ENCODE measurements at regions not wholly inside any gene's neighbourhood (a gene's known extent, or its start where the extent isn't known, plus 50 kb on each side); places are given as distances from the start of the nearest gene placed in this dataset.

- DNase-seq (ENCODE audit: low read depth), result no peak
Measured at GRCh38 chr2:147709655-147710054, 135.2 kb upstream of the ACVR2A start.

- DNase-seq (ENCODE audit: low read depth), result no peak
Measured at GRCh38 chr2:147703171-147703570, 141.7 kb upstream of the ACVR2A start.

- no peak for DNase-seq (ENCODE audit: low read depth)
Measured at GRCh38 chr2:147698166-147698565, 146.7 kb upstream of the ACVR2A start.

- no peak for DNase-seq (ENCODE audit: low read depth)
Measured at GRCh38 chr2:147696426-147696825, 148.4 kb upstream of the ACVR2A start.

GRCh38 chr2:147689220-147689909, 155.5 kb upstream of the ACVR2A start:
- DNase-seq (ENCODE audit: low read depth), result no peak

- DNase-seq (ENCODE audit: low read depth), result no peak
Measured at GRCh38 chr2:147688242-147688641, 156.6 kb upstream of the ACVR2A start.

- DNase-seq (ENCODE audit: low read depth), result no peak
Measured at GRCh38 chr2:147686365-147686764, 158.5 kb upstream of the ACVR2A start.

GRCh38 chr2:147684903-147685302, 159.9 kb upstream of the ACVR2A start:
- no peak for DNase-seq (ENCODE audit: low read depth)

- no peak for DNase-seq (ENCODE audit: low read depth)
Measured at GRCh38 chr2:147683380-147683779, 161.4 kb upstream of the ACVR2A start.

- no peak for DNase-seq (ENCODE audit: low read depth)
Measured at GRCh38 chr2:147681093-147681492, 163.7 kb upstream of the ACVR2A start.

GRCh38 chr2:147679955-147680531, 164.8 kb upstream of the ACVR2A start:
- no peak for DNase-seq (ENCODE audit: low read depth)

GRCh38 chr2:147679191-147679954, 165.5 kb upstream of the ACVR2A start:
- DNase-seq (ENCODE audit: low read depth), result no peak

- no peak for DNase-seq (ENCODE audit: low read depth)
Measured at GRCh38 chr2:147665105-147665504, 179.7 kb upstream of the ACVR2A start.

- no peak for DNase-seq (ENCODE audit: low read depth)
Measured at GRCh38 chr2:147663962-147664361, 180.9 kb upstream of the ACVR2A start.

- no peak for DNase-seq (ENCODE audit: low read depth)
Measured at GRCh38 chr2:147663153-147663961, 181.5 kb upstream of the ACVR2A start.

GRCh38 chr2:147662221-147662620, 182.6 kb upstream of the ACVR2A start:
- no peak for DNase-seq (ENCODE audit: low read depth)

- no peak for DNase-seq (ENCODE audit: low read depth)
Measured at GRCh38 chr2:147660680-147661079, 184.1 kb upstream of the ACVR2A start.

- DNase-seq (ENCODE audit: low read depth), result no peak
Measured at GRCh38 chr2:147659051-147659450, 185.8 kb upstream of the ACVR2A start.

GRCh38 chr2:147657086-147658000, 187.5 kb upstream of the ACVR2A start:
- DNase-seq (ENCODE audit: low read depth), result no peak

GRCh38 chr2:147649998-147650397, 194.8 kb upstream of the ACVR2A start:
- no peak for DNase-seq (ENCODE audit: low read depth)

- DNase-seq (ENCODE audit: low read depth), result no peak
Measured at GRCh38 chr2:147649286-147649685, 195.5 kb upstream of the ACVR2A start.

Data from non-pigmented ciliary epithelial cell (primary cell).